OCI-LY1 (cell line): ENCODE measurements at regions not wholly inside any gene's neighbourhood (a gene's known extent, or its start where the extent isn't known, plus 50 kb on each side); places are given as distances from the start of the nearest gene placed in this dataset.

ENCODE experiments used
- H2AFZ ChIP-seq: fragments of 200-600 bp; sonication (generic), shearing (Covaris generic); 2 replicates; pipeline ENCODE4 v1.6.0; 2014; ENCODE audit warnings: antibody characterized with exemption, mild to moderate bottlenecking, low read length
- H3F3A ChIP-seq: fragments of 200-600 bp; sonication (generic), shearing (Covaris generic); 2 replicates; pipeline ENCODE4 v1.6.0; 2014; ENCODE audit warnings: mild to moderate bottlenecking, antibody characterized with exemption, low read length, moderate library complexity; ENCODE audit not compliant: insufficient read depth
- H3K27ac ChIP-seq: fragments of 200-600 bp; sonication (generic); 2 replicates; pipeline ENCODE4 v1.5.1; 2014; ENCODE audit warnings: low read length, mixed run types, mild to moderate bottlenecking, low read depth; ENCODE audit not compliant: poor library complexity, severe bottlenecking
- H3K27me3 ChIP-seq: fragments of 200-600 bp; sonication (generic); 2 replicates; pipeline ENCODE4 v1.6.0; 2014; ENCODE audit warnings: antibody characterized with exemption, mild to moderate bottlenecking, low read length, moderate library complexity; ENCODE audit not compliant: insufficient read depth
- H3K36me3 ChIP-seq: fragments of 200-600 bp; sonication (generic); 2 replicates; pipeline ENCODE4 v1.6.1; 2014; ENCODE audit warnings: mild to moderate bottlenecking, antibody characterized with exemption, low read length, moderate library complexity, mixed read lengths; ENCODE audit not compliant: insufficient read depth
- H3K4me1 ChIP-seq: fragments of 200-600 bp; sonication (generic); 2 replicates; pipeline ENCODE4 v1.5.1; 2014; ENCODE audit warnings: mild to moderate bottlenecking, low read length, moderate library complexity; ENCODE audit not compliant: insufficient read depth, severe bottlenecking
- H3K4me2 ChIP-seq: fragments of 200-600 bp; sonication (generic), shearing (Covaris generic); 2 replicates; pipeline ENCODE4 v1.6.1; 2014; ENCODE audit warnings: low read length
- H3K4me3 ChIP-seq: fragments of 200-600 bp; sonication (generic); 2 replicates; pipeline ENCODE4 v1.5.1; 2014; ENCODE audit warnings: low read length, low read depth, mild to moderate bottlenecking, mixed read lengths; ENCODE audit not compliant: poor library complexity, severe bottlenecking
- H3K79me2 ChIP-seq: fragments of 200-600 bp; shearing (Covaris generic); 2 replicates; pipeline ENCODE4 v1.6.1; 2016; ENCODE audit warnings: mixed run types, low read length, mixed read lengths; ENCODE audit not compliant: insufficient read depth
- H3K9ac ChIP-seq: fragments of 200-600 bp; sonication (generic), shearing (Covaris generic); 2 replicates; pipeline ENCODE4 v1.6.1; 2014; ENCODE audit warnings: mild to moderate bottlenecking, low read length, mixed read lengths
- H3K9me2 ChIP-seq: fragments of 200-600 bp; sonication (generic), shearing (Covaris generic); 2 replicates; pipeline ENCODE4 v1.6.1; 2014; ENCODE audit warnings: low read depth, mild to moderate bottlenecking, low read length, mixed read lengths
- H3K9me3 ChIP-seq: fragments of 200-600 bp; shearing (Covaris generic); 2 replicates; pipeline ENCODE4 v1.6.1; 2014; ENCODE audit warnings: low read length, mixed read lengths
- H4K20me1 ChIP-seq: fragments of 200-600 bp; sonication (generic), shearing (Covaris generic); 2 replicates; pipeline ENCODE4 v1.6.0; 2016; ENCODE audit warnings: mild to moderate bottlenecking, low read length; ENCODE audit not compliant: insufficient read depth
- EZH2 ChIP-seq: fragments of 200-600 bp; sonication (generic), shearing (Covaris generic); IDR thresholded peaks from 2 replicates; pipeline ENCODE4 v1.8.0; 2017; ENCODE audit warnings: borderline replicate concordance, mixed run types, mild to moderate bottlenecking, antibody characterized with exemption, low read length, moderate library complexity, mixed read lengths
- TF ChIP-seq, protein P1 (sequence below): fragments of 200-600 bp; sonication (generic), shearing (Covaris generic); IDR thresholded peaks from 2 replicates; pipeline ENCODE4 v1.5.1; 2017; ENCODE audit warnings: mild to moderate bottlenecking, antibody characterized with exemption, low read length, moderate library complexity, mixed read lengths

- Histone ChIP-seq H3K36me3 (no peaks in the 10 kb centered on the region), H3K27me3 (no peaks in the 10 kb centered on the region), H3K9ac (no peak overlapping the region), H3K4me2 (no peak overlapping the region), H4K20me1 (no peaks in the 10 kb centered on the region), H3K4me1 (no peaks in the 10 kb centered on the region), H3K9me3 (no peaks in the 10 kb centered on the region), H2AFZ (no peak overlapping the region), H3K9me2 (no peaks in the 10 kb centered on the region), H3K4me3 (no peak overlapping the region), H3K27ac (no peak overlapping the region), H3F3A (no peaks in the 10 kb centered on the region), H3K79me2 (no peaks in the 10 kb centered on the region)
- TF ChIP-seq, protein P1, sequence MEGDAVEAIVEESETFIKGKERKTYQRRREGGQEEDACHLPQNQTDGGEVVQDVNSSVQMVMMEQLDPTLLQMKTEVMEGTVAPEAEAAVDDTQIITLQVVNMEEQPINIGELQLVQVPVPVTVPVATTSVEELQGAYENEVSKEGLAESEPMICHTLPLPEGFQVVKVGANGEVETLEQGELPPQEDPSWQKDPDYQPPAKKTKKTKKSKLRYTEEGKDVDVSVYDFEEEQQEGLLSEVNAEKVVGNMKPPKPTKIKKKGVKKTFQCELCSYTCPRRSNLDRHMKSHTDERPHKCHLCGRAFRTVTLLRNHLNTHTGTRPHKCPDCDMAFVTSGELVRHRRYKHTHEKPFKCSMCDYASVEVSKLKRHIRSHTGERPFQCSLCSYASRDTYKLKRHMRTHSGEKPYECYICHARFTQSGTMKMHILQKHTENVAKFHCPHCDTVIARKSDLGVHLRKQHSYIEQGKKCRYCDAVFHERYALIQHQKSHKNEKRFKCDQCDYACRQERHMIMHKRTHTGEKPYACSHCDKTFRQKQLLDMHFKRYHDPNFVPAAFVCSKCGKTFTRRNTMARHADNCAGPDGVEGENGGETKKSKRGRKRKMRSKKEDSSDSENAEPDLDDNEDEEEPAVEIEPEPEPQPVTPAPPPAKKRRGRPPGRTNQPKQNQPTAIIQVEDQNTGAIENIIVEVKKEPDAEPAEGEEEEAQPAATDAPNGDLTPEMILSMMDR, result no peak
- TF ChIP-seq EZH2, result no peak
Observed at GRCh38 chrX:115966920-115967319, 203.6 kb upstream of the AGTR2 start.

DNA sequence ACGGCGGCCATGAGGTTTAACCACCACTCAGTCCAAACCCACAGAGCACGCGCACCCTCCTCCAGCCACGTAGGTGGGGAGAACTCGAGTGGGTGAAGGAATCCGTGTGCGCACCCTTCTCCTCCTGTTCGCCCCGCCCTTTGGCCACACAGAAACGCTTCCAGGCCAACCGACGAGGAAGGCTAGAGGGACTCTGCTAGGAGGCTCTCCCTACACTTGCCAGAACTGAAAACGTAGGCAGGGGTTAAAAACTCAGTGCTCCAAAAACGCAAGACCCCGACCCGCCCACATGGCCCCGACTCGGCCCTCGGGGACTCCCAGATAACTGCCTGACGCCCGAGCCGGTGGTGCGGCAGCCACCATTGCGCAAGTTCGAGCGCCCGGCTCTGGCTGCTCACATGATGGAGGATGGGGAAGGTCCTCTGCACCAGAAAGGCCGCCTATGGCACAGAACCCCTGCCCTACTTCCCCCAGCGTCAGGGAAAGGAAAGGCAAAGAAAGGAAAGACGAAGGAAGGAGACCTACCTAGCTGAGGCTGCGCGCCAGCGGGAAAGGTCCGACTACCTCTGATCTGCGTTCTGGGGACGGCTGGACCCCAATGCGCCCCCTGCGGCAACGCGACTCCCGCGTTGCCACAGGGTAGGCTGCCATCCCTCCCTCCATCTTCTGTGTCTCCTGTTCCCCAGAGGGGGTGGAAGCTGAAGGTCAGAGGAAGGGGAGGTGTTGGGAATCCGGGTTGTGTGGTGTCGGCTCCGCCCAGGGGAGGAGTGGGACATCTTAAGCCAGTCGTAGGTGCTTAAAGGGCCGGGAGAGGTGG lies 201.9 kb upstream of the AGTR2 start:
- H3K4me1 ChIP-seq, result no peaks in the 10 kb centered on the region
- no peaks in the 10 kb centered on the region for H3K9me2 ChIP-seq
- no peak overlapping the region for H3K4me2 ChIP-seq
- TF ChIP-seq, protein P1, result no peak
- TF ChIP-seq EZH2, result no peak
- no peak overlapping the region for H3K4me3 ChIP-seq
- H3K27ac ChIP-seq, result no peak overlapping the region
- no peaks in the 10 kb centered on the region for H3K79me2 ChIP-seq
- H3K36me3 ChIP-seq, result no peaks in the 10 kb centered on the region
- H3K27me3 ChIP-seq, result no peaks in the 10 kb centered on the region
- H4K20me1 ChIP-seq, result no peaks in the 10 kb centered on the region
- no peak overlapping the region for H2AFZ ChIP-seq
- no peaks in the 10 kb centered on the region for H3K9me3 ChIP-seq
- no peaks in the 10 kb centered on the region for H3F3A ChIP-seq
- H3K9ac ChIP-seq, result no peak overlapping the region

- H3K27me3 ChIP-seq, result no peaks in the 10 kb centered on the region
- no peak for TF ChIP-seq EZH2
- TF ChIP-seq, protein P1, result no peak
- H3K4me2 ChIP-seq, result no peak overlapping the region
Observed at GRCh38 chrX:115970718-115971117, 199.8 kb upstream of the AGTR2 start.

More at GRCh38 chrX:115970718-115971117, 199.8 kb upstream of the AGTR2 start:
- H3K9me3 ChIP-seq, result no peaks in the 10 kb centered on the region
- H3F3A ChIP-seq, result no peaks in the 10 kb centered on the region
- no peaks in the 10 kb centered on the region for H3K79me2 ChIP-seq
- H3K4me1 ChIP-seq, result no peaks in the 10 kb centered on the region
- no peak overlapping the region for H2AFZ ChIP-seq
- H3K9ac ChIP-seq, result no peak overlapping the region
- H4K20me1 ChIP-seq, result no peaks in the 10 kb centered on the region
- no peak overlapping the region for H3K4me3 ChIP-seq
- no peak overlapping the region for H3K27ac ChIP-seq
- H3K9me2 ChIP-seq, result no peaks in the 10 kb centered on the region
- H3K36me3 ChIP-seq, result no peaks in the 10 kb centered on the region
